Type B pancreatic cell (in vitro differentiated cells): ENCODE measurements at regions not wholly inside any gene's neighbourhood (a gene's known extent, or its start where the extent isn't known, plus 50 kb on each side); places are given as distances from the start of the nearest gene placed in this dataset.

Experiments
- DNase-seq: peaks from one replicate; pipeline ENCODE4 v3.0.0; 2021; ENCODE audit warnings: mixed read lengths; ENCODE audit not compliant: unreplicated experiment; ENCODE audit errors: extremely low spot score
- H3K27ac Mint-ChIP-seq: 2 replicates; pipeline ENCODE4 v1.8.0; 2021; ENCODE audit warnings: mild to moderate bottlenecking, mixed read lengths
- H3K27me3 Mint-ChIP-seq: 2 replicates; pipeline ENCODE4 v1.8.0; 2021; ENCODE audit warnings: mixed read lengths
- H3K36me3 Mint-ChIP-seq: 2 replicates; pipeline ENCODE4 v1.8.0; 2021; ENCODE audit warnings: mixed read lengths
- H3K4me1 Mint-ChIP-seq: one replicate; pipeline ENCODE4 v1.8.0; 2021; ENCODE audit warnings: mixed read lengths; ENCODE audit not compliant: unreplicated experiment
- H3K4me3 Mint-ChIP-seq: 2 replicates; pipeline ENCODE4 v1.8.0; 2021; ENCODE audit warnings: mild to moderate bottlenecking, mixed read lengths
- H3K9me3 Mint-ChIP-seq: 2 replicates; pipeline ENCODE4 v1.8.0; 2021; ENCODE audit warnings: mixed read lengths
- TF ChIP-seq, protein P1 (sequence below): fragments of 200-600 bp; sonication (generic); conservative IDR thresholded peaks from 2 replicates; pipeline ENCODE4 v1.5.0; 2021; ENCODE audit warnings: antibody characterized with exemption, mild to moderate bottlenecking

- no peak overlapping the region for H3K4me3 Mint-ChIP-seq
These were observed 367.2 kb upstream of the AGTR1 start for GRCh38 chr3:148330542-148330941.

DNA sequence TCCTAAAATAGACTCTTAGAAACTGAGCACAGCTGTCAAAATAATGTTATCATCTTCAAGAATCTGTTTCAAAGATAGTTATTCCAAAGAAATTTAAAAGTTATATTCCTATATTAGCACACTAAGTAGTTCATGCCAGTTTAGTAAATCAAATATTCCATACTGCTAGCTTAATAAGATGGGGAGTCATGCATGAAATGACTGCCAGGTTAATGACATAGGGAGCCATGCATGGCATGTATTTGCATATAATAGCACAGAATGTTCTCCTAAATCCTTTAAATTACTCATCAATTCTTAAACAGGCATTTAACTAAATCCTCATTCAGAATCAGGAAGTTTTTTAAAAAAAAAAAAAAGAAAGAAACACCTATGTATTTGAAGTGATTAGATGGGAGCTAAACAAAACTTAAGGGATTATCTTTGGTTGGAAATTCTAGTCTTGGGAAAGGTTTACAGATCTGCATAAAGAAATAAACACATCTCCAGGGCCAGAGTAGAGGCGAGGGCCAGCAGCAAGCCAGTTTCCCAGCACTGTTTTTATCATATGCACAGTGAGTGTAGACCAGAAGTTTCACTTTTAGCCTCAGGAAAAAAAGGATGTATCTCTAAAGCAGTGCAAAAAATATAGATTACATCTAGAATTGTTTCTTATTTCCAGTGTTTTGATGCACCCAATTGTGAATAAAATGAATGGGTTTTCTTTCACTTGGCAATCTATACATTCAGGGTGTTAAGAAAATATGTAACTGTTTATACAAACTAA, 366.4 kb upstream of the AGTR1 start:
- no peaks in the 10 kb centered on the region for H3K27me3 Mint-ChIP-seq
- H3K4me3 Mint-ChIP-seq: no peak overlapping the region
- TF ChIP-seq, protein P1, sequence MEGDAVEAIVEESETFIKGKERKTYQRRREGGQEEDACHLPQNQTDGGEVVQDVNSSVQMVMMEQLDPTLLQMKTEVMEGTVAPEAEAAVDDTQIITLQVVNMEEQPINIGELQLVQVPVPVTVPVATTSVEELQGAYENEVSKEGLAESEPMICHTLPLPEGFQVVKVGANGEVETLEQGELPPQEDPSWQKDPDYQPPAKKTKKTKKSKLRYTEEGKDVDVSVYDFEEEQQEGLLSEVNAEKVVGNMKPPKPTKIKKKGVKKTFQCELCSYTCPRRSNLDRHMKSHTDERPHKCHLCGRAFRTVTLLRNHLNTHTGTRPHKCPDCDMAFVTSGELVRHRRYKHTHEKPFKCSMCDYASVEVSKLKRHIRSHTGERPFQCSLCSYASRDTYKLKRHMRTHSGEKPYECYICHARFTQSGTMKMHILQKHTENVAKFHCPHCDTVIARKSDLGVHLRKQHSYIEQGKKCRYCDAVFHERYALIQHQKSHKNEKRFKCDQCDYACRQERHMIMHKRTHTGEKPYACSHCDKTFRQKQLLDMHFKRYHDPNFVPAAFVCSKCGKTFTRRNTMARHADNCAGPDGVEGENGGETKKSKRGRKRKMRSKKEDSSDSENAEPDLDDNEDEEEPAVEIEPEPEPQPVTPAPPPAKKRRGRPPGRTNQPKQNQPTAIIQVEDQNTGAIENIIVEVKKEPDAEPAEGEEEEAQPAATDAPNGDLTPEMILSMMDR: no peak
- peaks cover 22% of the 10 kb centered on the region for H3K4me1 Mint-ChIP-seq
- no peaks in the 10 kb centered on the region for H3K36me3 Mint-ChIP-seq
- H3K27ac Mint-ChIP-seq: no peak overlapping the region
- H3K9me3 Mint-ChIP-seq: no peaks in the 10 kb centered on the region
- DNase-seq: no peak

More at GRCh38 chr3:148330542-148330941, 367.2 kb upstream of the AGTR1 start:
- H3K36me3 Mint-ChIP-seq: no peaks in the 10 kb centered on the region
- no peak overlapping the region for H3K27ac Mint-ChIP-seq
- peaks cover 22% of the 10 kb centered on the region for H3K4me1 Mint-ChIP-seq
- TF ChIP-seq, protein P1: no peak
- no peak for DNase-seq
- no peaks in the 10 kb centered on the region for H3K9me3 Mint-ChIP-seq
- H3K27me3 Mint-ChIP-seq: no peaks in the 10 kb centered on the region

DNA sequence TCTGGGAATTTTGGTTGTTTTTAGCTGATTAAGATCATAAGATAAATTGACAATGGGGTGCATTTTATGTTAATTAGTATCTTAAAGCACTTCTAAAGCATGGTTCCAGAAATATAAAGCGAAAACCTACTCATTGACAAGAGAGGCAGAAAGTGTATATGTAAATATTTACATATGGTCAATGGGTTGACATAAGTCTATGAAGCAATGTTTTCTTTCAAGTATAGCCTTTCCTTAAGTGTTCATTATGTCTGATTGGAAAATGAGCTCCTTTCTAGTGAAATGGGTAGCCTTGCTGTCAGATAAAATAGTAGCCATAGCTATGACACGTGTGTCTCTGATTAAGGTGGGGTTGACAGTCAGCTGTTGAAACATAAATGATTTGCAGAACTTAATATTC, 365.2 kb upstream of the AGTR1 start:
- DNase-seq: no peak
- H3K9me3 Mint-ChIP-seq: no peaks in the 10 kb centered on the region
- TF ChIP-seq, protein P1: no peak
- no peak overlapping the region for H3K4me3 Mint-ChIP-seq
- no peaks in the 10 kb centered on the region for H3K27me3 Mint-ChIP-seq
- H3K4me1 Mint-ChIP-seq: peaks cover 22% of the 10 kb centered on the region
- H3K36me3 Mint-ChIP-seq: no peaks in the 10 kb centered on the region
- H3K27ac Mint-ChIP-seq: no peak overlapping the region

DNA sequence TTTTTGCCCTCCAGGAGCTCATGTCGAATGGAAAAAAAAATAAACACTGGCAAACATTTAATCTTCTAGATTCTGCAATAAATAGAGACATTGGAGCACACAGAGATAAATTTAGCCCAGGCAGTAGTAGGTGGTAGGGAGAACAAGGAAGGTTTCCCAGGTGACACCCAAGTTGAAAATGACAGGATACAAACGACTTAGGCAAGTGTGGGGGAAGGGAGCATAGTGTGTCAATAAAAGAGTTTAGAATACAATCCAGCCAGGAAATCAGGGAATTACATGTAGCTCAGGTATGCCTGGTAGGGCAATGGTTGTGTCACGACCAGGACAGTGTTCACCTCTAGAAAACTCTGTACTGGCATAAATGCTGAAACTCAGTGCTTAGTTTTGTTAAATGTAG, 364.6 kb upstream of the AGTR1 start:
- no peaks in the 10 kb centered on the region for H3K27me3 Mint-ChIP-seq
- no peak overlapping the region for H3K4me3 Mint-ChIP-seq
- no peak for DNase-seq
- H3K9me3 Mint-ChIP-seq: no peaks in the 10 kb centered on the region
- TF ChIP-seq, protein P1: no peak
- H3K36me3 Mint-ChIP-seq: no peaks in the 10 kb centered on the region
- H3K27ac Mint-ChIP-seq: no peak overlapping the region
- peaks cover 22% of the 10 kb centered on the region for H3K4me1 Mint-ChIP-seq

DNA sequence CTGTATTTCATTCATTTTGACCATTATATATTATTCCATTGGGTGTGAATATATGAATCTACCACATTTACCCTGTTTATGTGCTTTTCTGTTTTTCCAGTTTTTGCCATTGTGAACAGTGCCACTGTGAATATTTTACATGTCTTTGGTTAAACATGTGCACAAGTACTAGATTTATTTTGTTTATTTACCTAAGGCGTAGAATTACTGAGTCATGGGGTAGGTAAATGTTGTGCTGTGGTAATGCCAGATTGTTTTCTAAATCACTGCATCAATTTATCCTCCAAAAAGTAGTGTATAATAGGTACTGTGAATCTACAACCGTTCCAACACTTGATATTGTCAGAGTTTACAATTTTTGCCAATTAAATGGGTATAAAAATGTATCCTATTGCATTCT, 362.1 kb upstream of the AGTR1 start:
- no peaks in the 10 kb centered on the region for H3K36me3 Mint-ChIP-seq
- no peak overlapping the region for H3K4me3 Mint-ChIP-seq
- no peak overlapping the region for H3K27ac Mint-ChIP-seq
- no peaks in the 10 kb centered on the region for H3K9me3 Mint-ChIP-seq
- H3K27me3 Mint-ChIP-seq: no peaks in the 10 kb centered on the region
- TF ChIP-seq, protein P1: no peak
- DNase-seq: no peak
- H3K4me1 Mint-ChIP-seq: peaks cover 15% of the 10 kb centered on the region
